Gastroesophageal sphincter (tissue), 4 donors: ENCODE measurements at regions not wholly inside any gene's neighbourhood (a gene's known extent, or its start where the extent isn't known, plus 50 kb on each side); places are given as distances from the start of the nearest gene placed in this dataset.
A peak's percentile ranks its signal among the peaks of the same experiment; 100 is the strongest.
"Not testable (repeated sequence)": the region's sequence is repeated elsewhere in the genome, so short reads cannot be mapped to it uniquely, and the experiment has no call there.

Experiments
- ATAC-seq: fragments of 150-250 bp; one replicate; pipeline ENCODE4 v1.9.1; 2016; ENCODE audit warnings: mild to moderate bottlenecking, moderate library complexity
- H3K27ac ChIP-seq, 4 donors: fragments of 200-600 bp; sonication (generic) in 3 of 4; 1 replicate in 3 of 4; 2 replicates in 1 of 4; pipeline ENCODE4 v1.5.1; 2016 to 2019
- H3K27me3 ChIP-seq: fragments of 200-600 bp; sonication (generic); one replicate; pipeline ENCODE4 v1.5.1; 2019
- H3K36me3 ChIP-seq, 2 donors: fragments of 200-600 bp; sonication (generic); one replicate each; pipeline ENCODE4 v1.5.1; 2019; ENCODE audit warnings: control low read depth in 1 of 2
- H3K4me1 ChIP-seq, 3 donors: fragments of 200-600 bp; sonication (generic); 1 replicate in 2 of 3; 2 replicates in 1 of 3; pipeline ENCODE4 v1.5.1; 2016 to 2019; ENCODE audit warnings: control low read depth in 2 of 3
- H3K4me3 ChIP-seq, 2 donors: fragments of 200-600 bp; sonication (generic); one replicate each; pipeline ENCODE4 v1.5.1; 2019; ENCODE audit warnings: mild to moderate bottlenecking in 1 of 2, moderate library complexity in 1 of 2
- H3K9me3 ChIP-seq, 3 donors: fragments of 200-600 bp; sonication (generic); one replicate each; pipeline ENCODE4 v1.5.1; 2017 to 2019; ENCODE audit warnings: control low read depth in 2 of 3
- EP300 ChIP-seq: sonication (generic); formaldehyde crosslinking; IDR thresholded peaks from one replicate; pipeline ENCODE4 v1.6.1; 2017; ENCODE audit warnings: antibody characterized with exemption, mild to moderate bottlenecking
- POLR2A ChIP-seq, 2 donors: fragments of 450-650 bp; IDR thresholded peaks; one replicate each; pipeline ENCODE4 v1.6.1; 2017; ENCODE audit warnings: antibody characterized with exemption in 2 of 2, mild to moderate bottlenecking in 2 of 2, moderate library complexity in 1 of 2
- POLR2AphosphoS5 ChIP-seq: sonication (generic); formaldehyde crosslinking; IDR thresholded peaks from one replicate; pipeline ENCODE4 v1.6.1; 2017; ENCODE audit warnings: antibody characterized with exemption
- whole genome bisulfite sequencing, 2 donors: methylation state at CpG; one replicate each; pipeline ENCODE4 v1.1.5; 2018; ENCODE audit warnings: low coverage in 1 of 2; 5-methylcytosine and 5-hydroxymethylcytosine counted together
- TF ChIP-seq, protein P1 (sequence below), 4 experiments: fragments of 200-600 bp in 2 of 4; fragments of 450-650 bp in 2 of 4; sonication (generic) in 1 of 4; IDR thresholded peaks; one replicate each; pipeline ENCODE4 v1.5.1; 2017 to 2019; ENCODE audit warnings: antibody characterized with exemption in 4 of 4, mild to moderate bottlenecking in 2 of 4, moderate library complexity in 2 of 4

DNA sequence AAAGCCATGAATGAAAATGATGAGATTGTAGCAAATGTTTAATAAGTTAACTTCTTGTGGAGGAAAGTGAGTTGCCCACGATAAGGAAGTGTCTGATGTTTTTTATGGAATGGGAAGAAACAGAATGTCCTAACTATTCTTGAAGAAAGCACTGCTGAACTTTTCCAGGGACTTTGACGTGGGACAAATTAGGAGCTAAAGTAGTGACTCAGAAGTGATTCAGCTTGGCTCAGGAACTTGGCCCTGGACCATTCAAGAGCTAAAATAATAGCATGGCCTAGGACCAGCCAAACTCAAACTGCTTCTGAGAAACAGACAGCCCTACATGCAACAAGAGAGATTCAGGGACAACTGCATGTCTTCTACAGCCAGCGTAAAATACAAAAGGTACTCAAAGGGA lies 176.3 kb upstream of the TSPY4 start:
- H3K9me3 ChIP-seq, H3K36me3 ChIP-seq, H3K27me3 ChIP-seq, H3K4me3 ChIP-seq, ATAC-seq: not testable (repeated sequence)
- TF ChIP-seq POLR2AphosphoS5 (peak; percentile 82), EP300 (peak; percentile 48)
- WGBS, 2 donors: 6% methylated on average over 2 of the region's 3 CpGs; no CpG with 5 or more reads in 1 of the 2 donors
- Histone ChIP-seq H3K27ac (peak overlapping the region in 2 of 4 donors; percentile 80 to 91), H3K4me1 (peaks cover 0 to 34% (median 0%) of the 10 kb centered on the region in 3 donors)

DNA sequence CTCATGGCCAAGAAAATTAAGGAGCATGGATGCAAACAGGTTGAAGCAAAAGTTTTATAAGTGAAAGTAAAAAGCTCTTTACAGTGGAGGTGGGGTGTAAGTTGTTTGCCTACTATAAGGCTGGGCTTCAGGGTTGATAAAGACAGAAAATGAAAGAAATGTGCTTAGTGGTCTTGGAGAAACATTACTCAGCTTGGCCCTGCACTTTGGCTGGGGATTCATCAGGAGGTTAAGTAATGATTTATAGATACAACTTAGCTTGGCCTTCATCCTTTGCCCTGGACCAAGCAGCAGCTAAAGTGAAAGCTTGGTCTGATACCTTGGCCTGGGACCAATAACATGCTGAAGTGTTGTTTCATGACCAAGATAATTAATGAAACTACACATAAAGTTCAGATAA lies 175.3 kb upstream of the TSPY4 start:
- Histone ChIP-seq H3K27ac (peak overlapping the region in 2 of 4 donors; percentile 67 to 80), H3K4me1 (peaks cover 0 to 34% (median 0%) of the 10 kb centered on the region in 3 donors)
- H3K36me3 ChIP-seq, ATAC-seq, H3K9me3 ChIP-seq, H3K27me3 ChIP-seq, H3K4me3 ChIP-seq: not testable (repeated sequence)

DNA sequence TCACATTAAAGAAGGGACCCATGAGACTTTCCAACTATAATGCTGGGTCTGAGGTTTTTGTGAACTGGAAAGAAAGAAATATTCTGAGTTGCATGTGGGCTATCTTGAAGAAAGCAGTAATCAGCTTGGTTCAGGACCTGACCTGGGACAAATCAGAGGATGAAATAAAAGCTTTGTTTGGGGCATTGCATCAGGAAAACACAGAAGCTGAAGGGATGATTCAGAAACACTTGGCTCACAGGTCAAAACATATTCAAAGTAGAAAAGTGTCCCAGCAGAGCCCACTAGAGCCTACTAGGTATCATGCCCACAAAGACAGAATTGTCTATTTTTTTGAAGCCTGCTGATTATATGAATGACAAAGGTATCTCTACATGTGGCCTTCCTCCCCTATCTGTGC lies 174.8 kb upstream of the TSPY4 start:
- H3K9me3 ChIP-seq, H3K36me3 ChIP-seq, ATAC-seq, H3K27me3 ChIP-seq, H3K4me3 ChIP-seq: not testable (repeated sequence)
- Histone ChIP-seq H3K27ac (peak overlapping the region in 2 of 4 donors; percentile 67 to 80), H3K4me1 (peaks cover 0 to 34% (median 0%) of the 10 kb centered on the region in 3 donors)

DNA sequence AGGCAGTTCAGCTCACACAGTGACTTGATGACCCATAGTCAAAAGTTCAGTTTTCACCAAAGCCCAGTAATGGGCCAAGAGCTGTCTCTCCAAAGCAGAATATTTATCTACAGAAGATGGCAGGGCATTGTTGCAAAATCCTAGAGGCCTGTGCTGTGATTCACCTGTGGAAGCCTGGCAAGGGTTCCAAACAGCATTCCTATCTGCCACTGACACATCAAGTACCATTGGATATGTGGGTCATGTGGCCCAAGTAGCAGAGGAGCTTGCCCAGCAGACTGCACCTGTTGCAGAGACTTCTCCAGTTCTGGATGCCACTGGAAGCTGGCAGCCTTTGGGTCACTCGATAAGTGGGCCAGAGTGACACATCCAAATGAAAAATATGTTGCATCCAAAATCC lies 159.6 kb upstream of the TSPY4 start:
- not testable (repeated sequence) for H3K4me1 ChIP-seq, H3K36me3 ChIP-seq, H3K9me3 ChIP-seq, H3K27me3 ChIP-seq, H3K27ac ChIP-seq, H3K4me3 ChIP-seq, ATAC-seq
- WGBS, 2 donors: no CpG with 5 or more reads among the region's 1 CpG

DNA sequence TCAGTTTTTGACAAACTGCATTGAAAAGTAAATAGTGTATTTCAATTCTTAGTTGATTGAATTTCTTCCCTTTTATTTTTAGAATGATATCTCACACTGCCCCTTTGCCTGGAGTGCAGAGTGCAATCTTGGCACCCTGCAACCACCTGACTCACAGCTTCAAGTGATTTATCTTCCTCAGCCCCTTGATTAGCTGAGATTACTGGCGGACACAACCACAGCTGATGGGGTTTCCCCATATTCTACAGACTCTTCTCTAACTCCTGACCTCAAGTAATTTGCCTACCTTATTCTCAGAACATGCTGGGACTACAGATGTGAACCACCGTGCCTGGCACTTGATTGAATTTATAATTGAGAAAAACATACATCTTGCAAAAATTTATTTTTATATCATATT lies 152.4 kb upstream of the TSPY4 start:
- H3K4me1 ChIP-seq, ATAC-seq, H3K4me3 ChIP-seq, H3K9me3 ChIP-seq, H3K36me3 ChIP-seq, H3K27ac ChIP-seq, H3K27me3 ChIP-seq: not testable (repeated sequence)
- 20% methylated on average over 1 of the region's 2 CpGs; no CpG with 5 or more reads in 1 of the 2 donors for WGBS, 2 donors

DNA sequence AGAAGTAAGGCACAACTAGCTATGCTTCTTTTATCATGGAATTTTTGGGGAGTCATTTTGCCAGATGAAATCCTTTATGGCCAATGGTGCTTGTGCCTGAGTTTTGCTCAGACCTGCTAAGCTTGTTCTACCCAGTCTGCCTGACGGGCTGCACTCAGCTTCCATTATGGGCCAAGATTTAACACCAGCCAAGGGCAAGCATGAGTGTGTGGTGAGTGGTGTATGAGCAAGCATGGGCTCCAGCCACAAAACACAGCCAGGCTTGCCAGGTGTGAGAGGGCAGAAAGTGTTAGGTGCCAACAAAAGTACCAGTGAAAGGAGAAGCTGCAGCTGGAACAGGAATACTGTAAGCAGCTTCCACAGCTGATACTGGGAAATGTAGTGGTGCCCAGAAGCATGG lies 130.2 kb upstream of the TSPY4 start:
- not testable (repeated sequence) for H3K9me3 ChIP-seq, H3K4me3 ChIP-seq, ATAC-seq, H3K27ac ChIP-seq, H3K27me3 ChIP-seq, H3K36me3 ChIP-seq, H3K4me1 ChIP-seq
- WGBS, 2 donors: no CpG with 5 or more reads among the region's 1 CpG

DNA sequence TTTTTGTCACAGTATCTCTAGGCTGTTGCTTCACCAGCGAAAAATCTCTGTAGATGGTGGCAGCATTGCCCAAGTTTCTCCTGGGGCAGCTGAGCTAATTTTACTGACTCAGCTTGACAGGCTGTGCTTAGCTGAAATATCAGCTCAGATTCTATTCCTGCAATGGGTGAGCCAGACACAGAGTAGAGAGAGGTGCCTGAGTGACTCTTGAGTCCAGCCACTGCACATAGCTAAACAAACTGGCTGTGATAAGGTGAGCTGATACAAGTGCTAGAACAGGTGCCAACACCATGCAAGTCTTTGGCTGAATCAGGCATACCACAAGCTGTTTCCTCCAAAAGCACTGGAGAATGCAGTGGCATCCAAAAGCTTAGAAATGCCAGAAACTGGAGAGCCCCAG lies 110.9 kb upstream of the TSPY4 start:
- Histone ChIP-seq H3K36me3 (no peaks in the 10 kb centered on the region), H3K9me3 (no peaks in the 10 kb centered on the region), H3K4me3 (no peak overlapping the region), H3K27ac (no peak overlapping the region), H3K27me3 (no peaks in the 10 kb centered on the region), H3K4me1 (no peaks in the 10 kb centered on the region)
- no CpG with 5 or more reads among the region's 1 CpG for WGBS, 2 donors
- TF ChIP-seq, protein P1, sequence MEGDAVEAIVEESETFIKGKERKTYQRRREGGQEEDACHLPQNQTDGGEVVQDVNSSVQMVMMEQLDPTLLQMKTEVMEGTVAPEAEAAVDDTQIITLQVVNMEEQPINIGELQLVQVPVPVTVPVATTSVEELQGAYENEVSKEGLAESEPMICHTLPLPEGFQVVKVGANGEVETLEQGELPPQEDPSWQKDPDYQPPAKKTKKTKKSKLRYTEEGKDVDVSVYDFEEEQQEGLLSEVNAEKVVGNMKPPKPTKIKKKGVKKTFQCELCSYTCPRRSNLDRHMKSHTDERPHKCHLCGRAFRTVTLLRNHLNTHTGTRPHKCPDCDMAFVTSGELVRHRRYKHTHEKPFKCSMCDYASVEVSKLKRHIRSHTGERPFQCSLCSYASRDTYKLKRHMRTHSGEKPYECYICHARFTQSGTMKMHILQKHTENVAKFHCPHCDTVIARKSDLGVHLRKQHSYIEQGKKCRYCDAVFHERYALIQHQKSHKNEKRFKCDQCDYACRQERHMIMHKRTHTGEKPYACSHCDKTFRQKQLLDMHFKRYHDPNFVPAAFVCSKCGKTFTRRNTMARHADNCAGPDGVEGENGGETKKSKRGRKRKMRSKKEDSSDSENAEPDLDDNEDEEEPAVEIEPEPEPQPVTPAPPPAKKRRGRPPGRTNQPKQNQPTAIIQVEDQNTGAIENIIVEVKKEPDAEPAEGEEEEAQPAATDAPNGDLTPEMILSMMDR (IDR thresholded peaks at IDR 0.05): no peak
- no peak for TF ChIP-seq POLR2AphosphoS5
- TF ChIP-seq POLR2A (IDR thresholded peaks at IDR 0.05): no peak
- no peak for TF ChIP-seq EP300
- ATAC-seq: no peak

DNA sequence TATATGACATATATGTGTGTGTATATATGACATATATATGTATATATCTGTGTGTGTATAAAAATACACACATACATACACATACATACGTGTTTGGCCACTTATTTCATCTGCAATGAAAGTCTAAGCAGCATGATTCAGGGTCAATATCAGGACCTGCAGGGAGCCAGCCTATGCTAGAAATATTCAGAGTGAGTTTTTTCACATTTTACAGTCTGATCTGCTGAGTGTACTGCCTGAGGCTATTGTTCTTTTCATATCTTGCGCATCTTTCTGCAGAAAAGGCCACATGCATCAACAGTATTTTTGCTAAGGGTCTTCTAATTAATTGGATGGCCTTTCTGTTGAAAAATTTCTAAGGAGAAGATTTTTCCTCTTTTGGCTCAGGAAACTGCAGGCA lies 80.0 kb upstream of the TSPY4 start:
- no peaks in the 10 kb centered on the region for H3K27me3 ChIP-seq
- WGBS, 2 donors: 67% methylated on average over 1 of the region's 2 CpGs; no CpG with 5 or more reads in 1 of the 2 donors
- H3K4me3 ChIP-seq: no peak overlapping the region
- H3K4me1 ChIP-seq: no peaks in the 10 kb centered on the region
- H3K9me3 ChIP-seq: no peaks in the 10 kb centered on the region
- no peaks in the 10 kb centered on the region for H3K36me3 ChIP-seq
- no peak overlapping the region for H3K27ac ChIP-seq
- no peak for ATAC-seq
- TF ChIP-seq, protein P1 (IDR thresholded peaks at IDR 0.05): no peak
- no peak for TF ChIP-seq POLR2AphosphoS5
- no peak for TF ChIP-seq POLR2A (IDR thresholded peaks at IDR 0.05)
- no peak for TF ChIP-seq EP300
